GM12892 (cell line): ENCODE measurements at regions not wholly inside any gene's neighbourhood (a gene's known extent, or its start where the extent isn't known, plus 50 kb on each side); places are given as distances from the start of the nearest gene placed in this dataset.

Source experiments
- POLR2A ChIP-seq: IDR thresholded peaks from 2 replicates; pipeline ENCODE4 v1.6.1; 2011; ENCODE audit warnings: low read depth, low read length, control low read depth
- POLR2AphosphoS5 ChIP-seq: IDR thresholded peaks from 2 replicates; pipeline ENCODE4 v1.6.1; 2011; ENCODE audit warnings: low read depth, low read length, control low read depth
- TAF1 ChIP-seq: IDR thresholded peaks from 2 replicates; pipeline ENCODE4 v1.6.1; 2011; ENCODE audit warnings: low read depth, mild to moderate bottlenecking, control low read depth, low read length, borderline replicate concordance

DNA sequence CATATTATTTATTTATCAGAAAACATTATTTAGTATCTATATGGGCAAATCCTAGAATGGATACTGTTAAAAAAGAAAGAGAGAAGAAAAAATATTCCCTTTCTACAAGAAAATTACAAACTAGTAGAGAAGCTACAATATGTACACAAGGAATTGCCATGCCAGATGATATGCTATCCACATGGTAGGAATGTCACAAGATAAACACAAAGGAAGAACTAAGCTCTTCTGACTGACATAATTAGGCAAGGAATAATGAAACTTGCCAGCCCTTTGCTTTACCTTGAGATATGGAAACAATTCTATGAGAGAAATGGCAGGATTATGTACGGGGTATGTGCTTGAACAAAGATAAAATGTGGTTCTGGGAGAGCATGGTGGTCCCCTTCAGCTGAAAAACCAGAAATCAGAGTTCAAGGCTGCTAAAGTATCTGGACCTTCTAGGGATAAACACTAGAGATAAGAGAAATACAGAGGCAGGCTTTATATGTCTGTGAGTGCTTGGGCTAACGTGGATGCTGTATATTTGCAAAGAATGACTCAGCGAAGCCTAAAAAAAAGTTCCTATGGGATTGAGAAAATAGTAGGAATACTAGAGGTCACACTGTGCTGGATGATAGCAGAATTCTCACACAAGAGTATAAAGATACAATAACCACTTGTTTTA lies 451.6 kb downstream of the TLE1 start:
- no peak for TF ChIP-seq TAF1
- no peak for TF ChIP-seq POLR2A
- TF ChIP-seq POLR2AphosphoS5, result no peak
